K562 (cell line): ENCODE measurements at regions not wholly inside any gene's neighbourhood (a gene's known extent, or its start where the extent isn't known, plus 50 kb on each side); places are given as distances from the start of the nearest gene placed in this dataset.

Experiments used
- ATAC-seq: fragments of 200-7000 bp; cut with Tn5 transposase; 3 replicates; pipeline ENCODE4 v1.9.1; 2020; ENCODE audit warnings: moderate library complexity
- BruUV-seq: library from RNA; stranded (reverse); fragments of 400-500 nt; replicated peaks from 2 replicates; lab custom pipeline; 2021; lab: Mats Ljungman, UMichigan
- CTCF ChIA-PET: fragments of 300-600 bp; formaldehyde crosslinking; extraction: SDS; loops from one replicate; lab custom pipeline; 2021; ENCODE audit warnings: low intra/inter-chr PET ratio; lab: Yijun Ruan, JAX
- POLR2A ChIA-PET: fragments of 300-600, 350-650 bp; sonication (Branson Sonifier 250); formaldehyde crosslinking; extraction: SDS; loops from one replicate; lab custom pipeline; 2021; ENCODE audit warnings: antibody characterized with exemption, inconsistent platforms; lab: Yijun Ruan, JAX
- DNase-seq, 4 experiments: peaks; one replicate each; pipeline versions ENCODE4 v3.0.0 to v3.0.0-alpha.2; 2011 to 2018; ENCODE audit warnings: low spot score in 3 of 4, mixed read lengths in 3 of 4; ENCODE audit errors: extremely low read depth in 1 of 4
- FAIRE-seq: peaks from 2 replicates; lab custom pipeline; 2011; peaks lifted over from hg19 to GRCh38; lab: Jason Lieb, UNC
- H2AFZ ChIP-seq: 2 replicates; pipeline ENCODE4 v1.6.0; 2011; ENCODE audit warnings: low read depth, low read length, control low read depth, inconsistent platforms
- H3K27ac ChIP-seq: fragments of 200-600 bp; 3 replicates; pipeline ENCODE4 v1.8.0; 2011; ENCODE audit warnings: low read depth, mild to moderate bottlenecking, control low read depth, inconsistent platforms, low read length, moderate library complexity, mixed read lengths; ENCODE audit errors: extremely low read depth
- H3K27me3 ChIP-seq, 2 experiments: fragments of 300-600 bp in 1 of 2; 2 replicates in 1 of 2; 3 replicates in 1 of 2; pipeline versions ENCODE4 v1.6.0 to v1.8.0; 2011; ENCODE audit warnings: inconsistent platforms in 2 of 2, low read length in 2 of 2, mild to moderate bottlenecking in 1 of 2, mixed read lengths in 1 of 2, moderate library complexity in 1 of 2; ENCODE audit not compliant: control insufficient read depth in 2 of 2, insufficient read depth in 2 of 2
- H3K36me3 ChIP-seq: fragments of 300-600 bp; 3 replicates; pipeline ENCODE4 v1.8.0; 2011; ENCODE audit warnings: mild to moderate bottlenecking, low read length, inconsistent platforms; ENCODE audit not compliant: control insufficient read depth, insufficient read depth
- H3K4me1 ChIP-seq, 2 experiments: fragments of 200-600 bp in 1 of 2; replicated peaks in 1 of 2; 2 replicates in 1 of 2; 3 replicates in 1 of 2; pipeline versions ENCODE4 v1.5.1 to v1.8.0; 2011; ENCODE audit warnings: inconsistent platforms in 2 of 2, low read length in 2 of 2, mild to moderate bottlenecking in 1 of 2, mixed read lengths in 1 of 2, moderate library complexity in 1 of 2; ENCODE audit not compliant: control insufficient read depth in 2 of 2, insufficient read depth in 2 of 2
- H3K4me2 ChIP-seq: 2 replicates; pipeline ENCODE4 v1.6.1; 2011; ENCODE audit warnings: low read length, control low read depth, inconsistent platforms, mixed read lengths; ENCODE audit not compliant: insufficient read depth
- H3K4me3 ChIP-seq: fragments of 200-600 bp; sonication (generic), shearing (Covaris generic); 2 replicates; pipeline ENCODE4 v1.5.1; 2016; ENCODE audit warnings: control low read depth, inconsistent platforms
- H3K79me2 ChIP-seq: fragments of 200-600 bp; 3 replicates; pipeline ENCODE4 v1.8.0; 2011; ENCODE audit warnings: low read length, inconsistent platforms; ENCODE audit not compliant: control insufficient read depth, insufficient read depth
- H3K9ac ChIP-seq, 2 experiments: 2 replicates each; pipeline versions ENCODE4 v1.6.0 to v1.6.1; 2011; ENCODE audit warnings: low read depth in 2 of 2, low read length in 2 of 2, control low read depth in 1 of 2, inconsistent platforms in 1 of 2, mild to moderate bottlenecking in 1 of 2, mixed read lengths in 1 of 2; ENCODE audit not compliant: insufficient read depth in 1 of 2
- H3K9me1 ChIP-seq: one replicate; pipeline ENCODE4 v1.6.0; 2011; ENCODE audit warnings: inconsistent platforms, mild to moderate bottlenecking, low read length, moderate library complexity; ENCODE audit not compliant: control insufficient read depth, insufficient read depth
- H3K9me3 ChIP-seq: replicated peaks from 2 replicates; pipeline ENCODE4 v1.5.1; 2011; ENCODE audit warnings: low read depth, low read length, inconsistent platforms; ENCODE audit not compliant: control insufficient read depth, insufficient read depth
- H4K20me1 ChIP-seq: replicated peaks from 2 replicates; pipeline ENCODE4 v1.6.1; 2011; ENCODE audit warnings: low read length, inconsistent platforms, mixed read lengths; ENCODE audit not compliant: control insufficient read depth, insufficient read depth
- CREM ChIP-seq: IDR thresholded peaks from 2 replicates; pipeline ENCODE4 v1.6.1; 2014; ENCODE audit warnings: antibody characterized with exemption, low read depth
- E2F3 ChIP-seq: fragments of 250-450 bp; sonication (Bioruptor Pico); IDR thresholded peaks from 2 replicates; pipeline ENCODE4 v1.4.0; 2020; ENCODE audit warnings: mild to moderate bottlenecking
- HEY1 ChIP-seq: fragments of 250-450 bp; sonication (Bioruptor Pico); IDR thresholded peaks from 2 replicates; pipeline ENCODE4 v1.5.0; 2020; ENCODE audit warnings: mild to moderate bottlenecking, moderate library complexity, borderline replicate concordance
- HNRNPL ChIP-seq: fragments of 200-400 bp; formaldehyde crosslinking; IDR thresholded peaks from 2 replicates; pipeline ENCODE4 v1.6.1; 2017; ENCODE audit warnings: low read depth, mild to moderate bottlenecking, low read length
- HOXB6 ChIP-seq: fragments of 250-450 bp; sonication (Bioruptor Pico); IDR thresholded peaks from 2 replicates; pipeline ENCODE4 v1.5.1; 2022; ENCODE audit warnings: mild to moderate bottlenecking, borderline replicate concordance
- KDM1A ChIP-seq, 2 experiments: fragments of 450-650 bp; IDR thresholded peaks; 2 replicates each; pipeline ENCODE4 v1.6.1; 2016; ENCODE audit warnings: mild to moderate bottlenecking in 2 of 2
- LEF1 ChIP-seq: fragments of 450-650 bp; IDR thresholded peaks from 2 replicates; pipeline ENCODE4 v1.6.1; 2016; ENCODE audit warnings: mild to moderate bottlenecking
- MXI1 ChIP-seq: IDR thresholded peaks from 2 replicates; pipeline ENCODE4 v1.6.1; 2011; ENCODE audit warnings: low read depth, mild to moderate bottlenecking, improper control_type of control experiment, low read length
- RBM39 ChIP-seq: fragments of 200-400 bp; formaldehyde crosslinking; optimal IDR thresholded peaks from 2 replicates; pipeline ENCODE3; 2018; ENCODE audit warnings: low read depth, low read length
- TCFL5 ChIP-seq: fragments of 250-450 bp; sonication (Bioruptor Pico); conservative IDR thresholded peaks from 2 replicates; pipeline ENCODE4 v1.6.1; 2021; ENCODE audit warnings: mild to moderate bottlenecking, moderate library complexity, matching md5 sums
- ZNF696 ChIP-seq: fragments of 250-450 bp; sonication (Bioruptor Pico); conservative IDR thresholded peaks from 2 replicates; pipeline ENCODE4 v1.4.0; 2020; ENCODE audit warnings: mild to moderate bottlenecking, moderate library complexity
- WGBS: fragments of 100-300 bp; shearing (Covaris generic); methylation state at CpG from one replicate; pipeline ENCODE4 v1.1.6; 2016; ENCODE audit warnings: low coverage, mixed read lengths; ENCODE audit not compliant: insufficient coverage; ENCODE audit errors: missing lambda C conversion rate; 5-methylcytosine and 5-hydroxymethylcytosine counted together
- in situ Hi-C: fragments of 300-500 bp; cut with MboI; formaldehyde crosslinking; loops from 4 replicates; pipeline ENCODE4 v1.15.0; 2018; ENCODE audit warnings: inconsistent platforms, mixed read lengths
- intact Hi-C: fragments of 100-400 bp; cut with micrococcal nuclease; formaldehyde crosslinking; loops from 2 replicates; pipeline ENCODE4 v1.14.2; 2022
- TF ChIP-seq, protein P1 (sequence below): fragments of 450-650 bp; IDR thresholded peaks from one replicate; pipeline ENCODE4 v1.6.1; 2018; ENCODE audit warnings: mild to moderate bottlenecking, moderate library complexity; ENCODE audit not compliant: partially characterized antibody

- no peak overlapping the region for H3K4me3 ChIP-seq
- no peak overlapping the region for H3K27ac ChIP-seq
- CTCF ChIA-PET = no interaction called here
- FAIRE-seq = no peak
- DNase-seq = no peak
- intact Hi-C loops = no loop called here
- H3K79me2 ChIP-seq = no peaks in the 10 kb centered on the region
- BruUV-seq = no TSS peak
- no peak overlapping the region for H2AFZ ChIP-seq
- in situ Hi-C loops = no loop called here
- H3K4me2 ChIP-seq = no peak overlapping the region
- no peaks in the 10 kb centered on the region for H3K9me3 ChIP-seq
- no peak overlapping the region for H3K9ac ChIP-seq
- H3K36me3 ChIP-seq = no peaks in the 10 kb centered on the region
- H3K9me1 ChIP-seq = no peaks in the 10 kb centered on the region
- POLR2A ChIA-PET = interaction anchor here (1.0 kb wide), 1 partner anchor 8 kb away, joined by 3 read pairs; no protein-coding TSS in a partner anchor
- H3K4me1 ChIP-seq = no peaks in the 10 kb centered on the region
- under 1% methylated on average over 13 of the region's 13 CpGs for WGBS
- 0 out of 2 replicates have a peak, but pooled peaks cover 4% of the 10 kb centered on the region for H4K20me1 ChIP-seq
- H3K27me3 ChIP-seq = peaks cover 8 to 10% of the 10 kb centered on the region in 2 experiments; a peak in 3 of 5 replicates
- no peak for TF ChIP-seq E2F3 (CRISPR knock-in tag)
- no peak for TF ChIP-seq HNRNPL
- no peak for TF ChIP-seq LEF1
- TF ChIP-seq, protein P1, sequence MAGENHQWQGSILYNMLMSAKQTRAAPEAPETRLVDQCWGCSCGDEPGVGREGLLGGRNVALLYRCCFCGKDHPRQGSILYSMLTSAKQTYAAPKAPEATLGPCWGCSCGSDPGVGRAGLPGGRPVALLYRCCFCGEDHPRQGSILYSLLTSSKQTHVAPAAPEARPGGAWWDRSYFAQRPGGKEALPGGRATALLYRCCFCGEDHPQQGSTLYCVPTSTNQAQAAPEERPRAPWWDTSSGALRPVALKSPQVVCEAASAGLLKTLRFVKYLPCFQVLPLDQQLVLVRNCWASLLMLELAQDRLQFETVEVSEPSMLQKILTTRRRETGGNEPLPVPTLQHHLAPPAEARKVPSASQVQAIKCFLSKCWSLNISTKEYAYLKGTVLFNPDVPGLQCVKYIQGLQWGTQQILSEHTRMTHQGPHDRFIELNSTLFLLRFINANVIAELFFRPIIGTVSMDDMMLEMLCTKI = no peak
- TF ChIP-seq HOXB6 (CRISPR knock-in tag) = no peak
- TF ChIP-seq MXI1 = no peak
- TF ChIP-seq TCFL5 (CRISPR knock-in tag) = no peak
- no peak for TF ChIP-seq ZNF696
- no peak for TF ChIP-seq CREM
- TF ChIP-seq RBM39 = no peak
- TF ChIP-seq KDM1A (IDR thresholded peaks at IDR 0.05) = no peak
- no peak for TF ChIP-seq HEY1 (CRISPR knock-in tag)
- no peak for ATAC-seq
Measured at GRCh38 chr7:153091477-153091876, 331.9 kb downstream of the ACTR3B start.
